HG03558 (cell line): ENCODE measurements at regions not wholly inside any gene's neighbourhood (a gene's known extent, or its start where the extent isn't known, plus 50 kb on each side); places are given as distances from the start of the nearest gene placed in this dataset.

ENCODE experiments used
- ATAC-seq: cut with Tn5 transposase; IDR thresholded peaks from one replicate; pipeline ENCODE4 v1.9.1; 2021; ENCODE audit warnings: moderate number of reproducible peaks; ENCODE audit not compliant: unreplicated experiment; ENCODE audit errors: extremely low read depth

GRCh38 chr18:78662879-78663278 is 316.7 kb upstream of the SALL3 start:
- no peak for ATAC-seq

- no peak for ATAC-seq
Measured at GRCh38 chr18:78664048-78664447, 315.6 kb upstream of the SALL3 start.

- ATAC-seq = no peak
Measured at GRCh38 chr18:78664848-78665247, 314.8 kb upstream of the SALL3 start.

- no peak for ATAC-seq
Measured at GRCh38 chr18:78665644-78666043, 314.0 kb upstream of the SALL3 start.

- ATAC-seq = no peak
Measured at GRCh38 chr18:78666666-78667335, 312.8 kb upstream of the SALL3 start.

- ATAC-seq = no peak
Measured at GRCh38 chr18:78670778-78671391, 308.7 kb upstream of the SALL3 start.

- no peak for ATAC-seq
Measured at GRCh38 chr18:78671551-78671950, 308.1 kb upstream of the SALL3 start.

GRCh38 chr18:78672862-78673446 is 306.7 kb upstream of the SALL3 start:
- no peak for ATAC-seq

- ATAC-seq = no peak
Measured at GRCh38 chr18:78673516-78674321, 305.9 kb upstream of the SALL3 start.

- ATAC-seq = no peak
Measured at GRCh38 chr18:78675231-78675630, 304.4 kb upstream of the SALL3 start.

- ATAC-seq = no peak
Measured at GRCh38 chr18:78676622-78677482, 302.8 kb upstream of the SALL3 start.

GRCh38 chr18:78677483-78678317 is 301.9 kb upstream of the SALL3 start:
- no peak for ATAC-seq

- ATAC-seq = no peak
Measured at GRCh38 chr18:78678318-78678695, 301.3 kb upstream of the SALL3 start.

- no peak for ATAC-seq
Measured at GRCh38 chr18:78679031-78679430, 300.6 kb upstream of the SALL3 start.

- no peak for ATAC-seq
Measured at GRCh38 chr18:78679613-78680260, 299.9 kb upstream of the SALL3 start.

- no peak for ATAC-seq
Measured at GRCh38 chr18:78681396-78681795, 298.2 kb upstream of the SALL3 start.

GRCh38 chr18:78681934-78682333 is 297.7 kb upstream of the SALL3 start:
- ATAC-seq = no peak

- no peak for ATAC-seq
Measured at GRCh38 chr18:78682716-78683115, 296.9 kb upstream of the SALL3 start.
